Activated CD8-positive, alpha-beta memory T cell treated with anti-CD3 and anti-CD28 coated beads, Interleukin-2, amount 50 U/mL, for 24 hours (primary cell): ENCODE measurements at regions not wholly inside any gene's neighbourhood (a gene's known extent, or its start where the extent isn't known, plus 50 kb on each side); places are given as distances from the start of the nearest gene placed in this dataset.
"Not testable (repeated sequence)": the region's sequence is repeated elsewhere in the genome, so short reads cannot be mapped to it uniquely, and the experiment has no call there.

ENCODE experiments used
- DNase-seq: peaks from one replicate; pipeline ENCODE4 v3.0.0-alpha.2; 2020; ENCODE audit errors: extremely low read depth

GRCh38 chr2:35443087-35443486 lies 912.5 kb upstream of the CRIM1 start:
- no peak for DNase-seq

GRCh38 chr2:35441575-35441974 lies 914.0 kb upstream of the CRIM1 start:
- not testable (repeated sequence) for DNase-seq

GRCh38 chr2:35440308-35440707 lies 915.3 kb upstream of the CRIM1 start:
- DNase-seq = not testable (repeated sequence)

- not testable (repeated sequence) for DNase-seq
Observed at GRCh38 chr2:35436893-35437292, 918.7 kb upstream of the CRIM1 start.

GRCh38 chr2:35428548-35428947 lies 927.0 kb upstream of the CRIM1 start:
- DNase-seq = no peak

GRCh38 chr2:35421485-35421884 lies 934.1 kb upstream of the CRIM1 start:
- no peak for DNase-seq

- DNase-seq = no peak
Observed at GRCh38 chr2:35417293-35417692, 938.3 kb upstream of the CRIM1 start.

- DNase-seq = no peak
Observed at GRCh38 chr2:35416391-35417140, 939.0 kb upstream of the CRIM1 start.

GRCh38 chr2:35415942-35416341 lies 939.6 kb upstream of the CRIM1 start:
- DNase-seq = no peak

GRCh38 chr2:35415282-35415681 lies 940.3 kb upstream of the CRIM1 start:
- no peak for DNase-seq

GRCh38 chr2:35410431-35411061 lies 945.0 kb upstream of the CRIM1 start:
- DNase-seq = no peak

- no peak for DNase-seq
Observed at GRCh38 chr2:35409762-35410161, 945.8 kb upstream of the CRIM1 start.

- no peak for DNase-seq
Observed at GRCh38 chr2:35408320-35408719, 947.3 kb upstream of the CRIM1 start.

GRCh38 chr2:35391736-35392442 lies 963.7 kb upstream of the CRIM1 start:
- no peak for DNase-seq

GRCh38 chr2:35378791-35379190 lies 976.8 kb upstream of the CRIM1 start:
- DNase-seq = no peak

- no peak for DNase-seq
Observed at GRCh38 chr2:35374845-35375244, 980.7 kb upstream of the CRIM1 start.

- DNase-seq = no peak
Observed at GRCh38 chr2:35365859-35366258, 989.7 kb upstream of the CRIM1 start.

- no peak for DNase-seq
Observed at GRCh38 chr2:35356332-35356731, 999.2 kb upstream of the CRIM1 start.

- DNase-seq = no peak
Observed at GRCh38 chr2:35355056-35355455, 1000.5 kb upstream of the CRIM1 start.

GRCh38 chr2:35347561-35347960 lies 1008.0 kb upstream of the CRIM1 start:
- no peak for DNase-seq

- DNase-seq = no peak
Observed at GRCh38 chr2:35343135-35343534, 1012.4 kb upstream of the CRIM1 start.

GRCh38 chr2:35339211-35339610 lies 1016.4 kb upstream of the CRIM1 start:
- no peak for DNase-seq

GRCh38 chr2:35337922-35338321 lies 1017.7 kb upstream of the CRIM1 start:
- DNase-seq = no peak
